GM12878 (cell line): ENCODE measurements at regions not wholly inside any gene's neighbourhood (a gene's known extent, or its start where the extent isn't known, plus 50 kb on each side); places are given as distances from the start of the nearest gene placed in this dataset.

Source experiments
- BACH1 ChIP-seq: fragments of 450-650 bp; IDR thresholded peaks from 2 replicates; pipeline ENCODE4 v1.6.1; 2017; ENCODE audit warnings: mild to moderate bottlenecking, borderline replicate concordance
- CEBPB ChIP-seq, 2 experiments: fragments of 150-350 bp in 1 of 2; IDR thresholded peaks; 2 replicates each; pipeline ENCODE4 v1.6.1; 2012 to 2014; ENCODE audit warnings: low read depth in 2 of 2, low read length in 2 of 2, borderline replicate concordance in 1 of 2, inconsistent platforms in 1 of 2
- CHD2 ChIP-seq: IDR thresholded peaks from 2 replicates; pipeline ENCODE4 v1.6.1; 2011; ENCODE audit warnings: low read depth, low read length, improper control_type of control experiment, borderline replicate concordance
- CTCF ChIP-seq, 3 experiments: IDR thresholded peaks in 2 of 3; conservative IDR thresholded peaks in 1 of 3; 2 replicates each; pipeline ENCODE4 v1.5.1; 2011; ENCODE audit warnings: low read depth in 3 of 3, low read length in 3 of 3, mild to moderate bottlenecking in 3 of 3, control low read depth in 2 of 3, moderate library complexity in 2 of 3, inconsistent platforms in 1 of 3, mixed read lengths in 1 of 3; ENCODE audit not compliant: control insufficient read depth in 2 of 3, insufficient read depth in 1 of 3; ENCODE audit errors: extremely low read depth in 1 of 3
- EP300 ChIP-seq, 2 experiments: fragments of 150-350 bp in 1 of 2; IDR thresholded peaks; 2 replicates each; pipeline ENCODE4 v1.6.1; 2011 to 2012; ENCODE audit warnings: low read depth in 2 of 2, low read length in 2 of 2, borderline replicate concordance in 1 of 2, improper control_type of control experiment in 1 of 2, inconsistent platforms in 1 of 2; ENCODE audit not compliant: control insufficient read depth in 1 of 2
- FOS ChIP-seq: IDR thresholded peaks from 3 replicates; pipeline ENCODE4 v1.6.1; 2011; ENCODE audit warnings: borderline replicate concordance; ENCODE audit not compliant: insufficient read length; ENCODE audit errors: extremely low read depth
- NKRF ChIP-seq: fragments of 450-650 bp; conservative IDR thresholded peaks from 2 replicates; pipeline ENCODE4 v1.6.1; 2017; ENCODE audit warnings: mild to moderate bottlenecking, moderate library complexity
- POLR2A ChIP-seq: IDR thresholded peaks from 2 replicates; pipeline ENCODE4 v1.6.1; 2011; ENCODE audit warnings: low read depth, mild to moderate bottlenecking, low read length
- POLR2AphosphoS5 ChIP-seq: IDR thresholded peaks from 2 replicates; pipeline ENCODE4 v1.6.1; 2011; ENCODE audit warnings: mild to moderate bottlenecking, low read length, inconsistent platforms
- USF2 ChIP-seq: IDR thresholded peaks from 2 replicates; pipeline ENCODE4 v1.6.1; 2011; ENCODE audit warnings: low read depth, low read length, improper control_type of control experiment, borderline replicate concordance
- ZNF217 ChIP-seq: fragments of 450-650 bp; IDR thresholded peaks from 2 replicates; pipeline ENCODE4 v1.6.1; 2017; ENCODE audit warnings: antibody characterized with exemption, mild to moderate bottlenecking

DNA sequence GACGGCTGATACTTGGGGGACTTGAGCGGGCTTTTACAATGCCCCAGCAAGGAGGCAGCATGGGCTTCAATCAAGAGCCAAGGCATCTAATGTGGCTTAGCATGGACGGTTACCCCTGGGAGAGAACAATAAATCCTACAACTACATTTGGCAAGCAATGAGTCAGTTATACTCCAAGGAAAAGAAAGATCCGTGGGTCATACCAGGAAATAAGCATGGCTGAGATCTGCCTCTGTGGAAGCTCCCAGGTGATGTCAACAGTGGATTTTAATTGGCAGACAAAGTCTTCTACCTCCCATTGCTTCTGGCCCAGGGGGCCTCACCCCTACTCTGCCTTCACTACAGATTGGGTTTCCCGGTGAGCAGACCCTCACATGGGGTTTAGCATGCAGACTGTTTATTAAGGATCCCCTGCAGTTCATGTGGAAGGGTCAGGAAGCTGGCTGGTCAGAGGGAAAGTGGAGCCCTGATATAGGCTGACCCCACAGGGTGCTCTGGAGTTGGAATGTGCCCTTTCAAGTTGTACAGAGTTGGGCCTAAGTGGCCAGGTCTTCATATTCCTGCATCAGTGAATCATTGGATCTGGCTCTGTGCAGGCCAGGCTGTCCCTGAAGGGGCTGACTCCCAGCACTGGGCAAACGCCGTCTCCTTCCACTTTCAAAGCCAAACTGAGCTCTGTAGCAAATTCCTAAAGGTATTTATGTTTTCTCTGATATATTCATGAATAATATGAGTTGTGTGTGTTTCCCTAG, 91.3 kb upstream of the GGTLC1 start:
- no peak for TF ChIP-seq CTCF (IDR thresholded peaks at IDR 0.05 in 2 of 3, conservative IDR thresholded peaks at IDR 0.05 in 1 of 3; ENCODE audit: control insufficient read depth in 2 of 3, extremely low read depth in 1 of 3, insufficient read depth in 1 of 3, low read depth in 3 of 3, low read length in 3 of 3)
- TF ChIP-seq EP300 (IDR thresholded peaks at IDR 0.05; ENCODE audit: borderline replicate concordance in 1 of 2, control insufficient read depth in 1 of 2, low read depth in 2 of 2, low read length in 2 of 2), result no peak
- TF ChIP-seq BACH1, result no peak
- TF ChIP-seq USF2, result no peak
- TF ChIP-seq ZNF217, result no peak
- TF ChIP-seq POLR2AphosphoS5, result no peak
- no peak for TF ChIP-seq CHD2
- no peak for TF ChIP-seq CEBPB (IDR thresholded peaks at IDR 0.05; ENCODE audit: borderline replicate concordance in 1 of 2, low read depth in 2 of 2, low read length in 2 of 2)
- no peak for TF ChIP-seq POLR2A
- no peak for TF ChIP-seq NKRF
- TF ChIP-seq FOS, result no peak
